Upper lobe of left lung (tissue), 4 donors: ENCODE measurements at regions not wholly inside any gene's neighbourhood (a gene's known extent, or its start where the extent isn't known, plus 50 kb on each side); places are given as distances from the start of the nearest gene placed in this dataset.

Experiments used
- CTCF ChIP-seq, 6 experiments: fragments of 450-650 bp in 4 of 6; fragments of 200-600 bp in 2 of 6; sonication (generic) in 2 of 6; IDR thresholded peaks; one replicate each; pipeline ENCODE4 v1.5.1; 2016 to 2019; ENCODE audit warnings: antibody characterized with exemption in 6 of 6
- EP300 ChIP-seq, 4 donors: sonication (generic); formaldehyde crosslinking; IDR thresholded peaks; one replicate each; pipeline ENCODE4 v1.5.1; 2017; ENCODE audit warnings: antibody characterized with exemption in 4 of 4, control low read depth in 2 of 4
- POLR2AphosphoS5 ChIP-seq, 2 donors: sonication (generic); formaldehyde crosslinking; IDR thresholded peaks; one replicate each; pipeline ENCODE4 v1.5.1; 2017; ENCODE audit warnings: antibody characterized with exemption in 2 of 2

GRCh38 chr5:165076686-165077085 is 1571.3 kb downstream of the MAT2B start:
- TF ChIP-seq CTCF (IDR thresholded peaks at IDR 0.05): no peak
- no peak for TF ChIP-seq EP300 (IDR thresholded peaks at IDR 0.05)
- TF ChIP-seq POLR2AphosphoS5 (IDR thresholded peaks at IDR 0.05): no peak
